Astrocyte (in vitro differentiated cells and primary cell): ENCODE measurements at regions not wholly inside any gene's neighbourhood (a gene's known extent, or its start where the extent isn't known, plus 50 kb on each side); places are given as distances from the start of the nearest gene placed in this dataset.

ENCODE experiments used
- CTCF ChIP-seq: IDR thresholded peaks from 2 replicates; pipeline ENCODE4 v1.5.1; 2011; ENCODE audit warnings: low read depth, mild to moderate bottlenecking, inconsistent platforms, low read length, moderate library complexity; ENCODE audit not compliant: insufficient read depth
- EZH2 ChIP-seq: IDR thresholded peaks from 2 replicates; pipeline ENCODE4 v1.6.1; 2012; ENCODE audit warnings: mild to moderate bottlenecking, low read length, inconsistent platforms; ENCODE audit not compliant: insufficient read depth

- TF ChIP-seq CTCF (no peak), EZH2 (no peak)
Measured at GRCh38 chr2:52532956-52533355, 1234.6 kb upstream of the CHAC2 start.
